HFF-Myc (cell line): ENCODE measurements at regions not wholly inside any gene's neighbourhood (a gene's known extent, or its start where the extent isn't known, plus 50 kb on each side); places are given as distances from the start of the nearest gene placed in this dataset.
"Not testable (repeated sequence)": the region's sequence is repeated elsewhere in the genome, so short reads cannot be mapped to it uniquely, and the experiment has no call there.

ENCODE experiments used
- DNase-seq: peaks from one replicate; pipeline ENCODE4 v3.0.0-alpha.2; 2011; ENCODE audit warnings: low read depth; ENCODE audit errors: extremely low read depth
- H3K4me3 ChIP-seq: replicated peaks from 2 replicates; pipeline ENCODE4 v1.5.1; 2011; ENCODE audit warnings: low read depth, mild to moderate bottlenecking, control low read depth, low read length
- CTCF ChIP-seq: IDR thresholded peaks from 2 replicates; pipeline ENCODE4 v1.5.1; 2012; ENCODE audit warnings: mild to moderate bottlenecking, low read depth, low read length, control low read depth; ENCODE audit errors: missing control alignments

GRCh38 chr13:104953588-104953987 lies 1581.9 kb downstream of the EFNB2 start:
- no peak for DNase-seq
- no peak for TF ChIP-seq CTCF
- H3K4me3 ChIP-seq: no peak overlapping the region

GRCh38 chr13:104949840-104950740 lies 1585.4 kb downstream of the EFNB2 start:
- H3K4me3 ChIP-seq: no peak overlapping the region
- TF ChIP-seq CTCF: no peak

GRCh38 chr13:104944176-104944575 lies 1591.3 kb downstream of the EFNB2 start:
- no peak for DNase-seq
- TF ChIP-seq CTCF: no peak
- H3K4me3 ChIP-seq: no peak overlapping the region

More at GRCh38 chr13:104949840-104950740, 1585.4 kb downstream of the EFNB2 start:
- DNase-seq: no peak

- TF ChIP-seq CTCF: no peak
- DNase-seq: no peak
- no peak overlapping the region for H3K4me3 ChIP-seq
Observed at GRCh38 chr13:104943331-104943730, 1592.1 kb downstream of the EFNB2 start.

- H3K4me3 ChIP-seq: no peak overlapping the region
- no peak for DNase-seq
- no peak for TF ChIP-seq CTCF
Observed at GRCh38 chr13:104937881-104938280, 1597.6 kb downstream of the EFNB2 start.

GRCh38 chr13:104936304-104936703 lies 1599.2 kb downstream of the EFNB2 start:
- H3K4me3 ChIP-seq: no peak overlapping the region
- TF ChIP-seq CTCF: no peak
- DNase-seq: no peak

GRCh38 chr13:104920513-104920912 lies 1614.9 kb downstream of the EFNB2 start:
- not testable (repeated sequence) for H3K4me3 ChIP-seq, DNase-seq
